GM03348 (cell line): ENCODE measurements at regions not wholly inside any gene's neighbourhood (a gene's known extent, or its start where the extent isn't known, plus 50 kb on each side); places are given as distances from the start of the nearest gene placed in this dataset.
"Not testable (repeated sequence)": the region's sequence is repeated elsewhere in the genome, so short reads cannot be mapped to it uniquely, and the experiment has no call there.

Source experiments
- DNase-seq: peaks from one replicate; pipeline ENCODE4 v3.0.0; 2012; ENCODE audit warnings: low spot score

DNA sequence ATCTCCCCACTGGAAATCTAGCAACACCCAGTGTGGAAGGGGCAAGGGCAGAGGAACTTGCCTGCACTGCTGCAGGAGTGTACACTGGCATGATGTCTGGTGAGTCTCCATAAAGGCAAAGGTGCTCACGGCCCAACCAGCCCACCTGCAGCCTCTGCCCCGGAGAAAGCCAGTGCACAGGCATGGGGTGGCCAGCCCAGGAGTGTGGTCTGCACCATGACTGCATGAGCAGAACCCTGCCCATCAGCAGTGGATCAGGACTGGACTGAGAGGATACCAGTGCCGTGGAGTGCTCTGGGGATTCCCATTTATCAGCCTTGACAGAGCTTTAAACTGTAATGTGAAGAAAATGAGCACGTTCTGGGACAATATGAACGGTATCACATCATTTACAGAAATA, 342.6 kb upstream of the HS6ST1 start:
- DNase-seq = no peak

DNA sequence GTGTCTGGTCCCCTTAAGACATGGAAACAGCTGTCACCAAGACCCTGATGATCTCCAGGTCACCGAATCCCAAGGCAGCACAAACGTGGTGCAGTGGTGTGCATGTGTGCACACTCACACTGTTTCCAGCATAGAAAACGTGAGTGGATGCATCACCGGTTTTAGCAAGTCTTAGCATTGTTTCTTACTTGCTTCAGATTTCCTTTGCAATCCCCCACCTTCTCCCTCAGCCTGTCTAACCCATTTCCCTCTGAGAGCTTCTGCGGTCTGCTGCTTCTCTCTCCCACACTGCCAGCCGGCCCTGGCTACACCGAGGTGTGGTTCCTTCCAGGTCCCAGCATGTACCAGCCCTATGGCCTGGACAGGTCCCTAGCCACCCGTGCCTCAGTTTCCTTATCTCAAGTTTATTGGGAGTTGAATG, 343.4 kb upstream of the HS6ST1 start:
- no peak for DNase-seq

DNA sequence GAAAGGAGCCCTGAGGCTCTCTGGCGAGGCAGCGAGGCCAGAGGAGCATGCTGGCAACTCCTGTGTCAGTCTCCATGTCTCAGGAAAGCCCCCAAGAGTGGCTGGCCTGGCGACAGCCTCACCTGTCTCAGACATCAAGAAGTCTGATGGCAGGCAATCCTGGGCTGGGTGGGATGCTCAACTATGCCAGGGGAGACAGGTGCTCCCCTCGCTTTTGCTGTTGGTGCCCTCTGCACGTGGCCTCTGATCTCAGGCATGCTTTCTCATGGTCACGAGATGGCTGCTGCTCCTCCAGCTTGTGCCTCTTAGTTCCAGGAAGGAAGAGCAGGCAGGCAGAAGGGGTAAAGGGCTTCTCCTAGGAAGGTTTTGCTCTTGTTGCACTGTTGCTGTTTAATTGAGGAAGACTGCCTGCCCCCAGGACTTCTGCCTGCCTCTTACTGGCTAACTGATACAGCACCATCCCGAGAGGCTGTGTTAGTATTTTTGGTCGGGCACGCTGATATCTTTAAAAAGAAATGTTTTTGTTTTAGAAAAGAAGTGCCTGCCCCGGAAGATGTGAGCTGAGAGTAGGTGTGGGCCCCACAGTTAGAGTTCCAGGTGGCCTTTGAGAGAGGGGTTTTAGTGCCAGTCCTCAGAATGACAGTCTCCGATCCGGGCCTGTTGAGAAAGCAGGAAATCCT, 344.8 kb upstream of the HS6ST1 start:
- DNase-seq = no peak

DNA sequence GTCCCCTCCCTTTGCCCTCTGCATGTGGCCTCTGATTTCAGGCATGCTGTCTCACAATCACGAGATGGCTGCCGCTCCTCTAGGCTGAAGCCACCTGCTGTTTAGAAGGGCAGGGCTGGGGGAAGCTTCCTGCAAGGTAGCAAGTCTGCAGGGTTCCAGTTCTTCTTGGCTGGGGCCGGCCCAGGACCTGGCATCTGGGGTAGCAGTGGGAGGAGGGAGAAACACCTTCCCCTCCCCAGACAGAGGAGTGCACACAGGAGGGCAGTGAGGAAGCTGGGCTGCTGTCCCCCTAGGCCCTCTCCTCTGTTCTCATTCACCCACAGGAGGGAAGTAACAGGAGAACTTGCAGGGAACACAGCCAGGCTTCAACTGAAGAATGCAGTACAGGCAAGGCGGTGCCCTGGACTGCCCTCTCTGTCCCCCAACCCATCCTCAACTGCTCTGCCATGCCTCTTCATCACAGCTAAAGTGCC, 345.9 kb upstream of the HS6ST1 start:
- no peak for DNase-seq

DNA sequence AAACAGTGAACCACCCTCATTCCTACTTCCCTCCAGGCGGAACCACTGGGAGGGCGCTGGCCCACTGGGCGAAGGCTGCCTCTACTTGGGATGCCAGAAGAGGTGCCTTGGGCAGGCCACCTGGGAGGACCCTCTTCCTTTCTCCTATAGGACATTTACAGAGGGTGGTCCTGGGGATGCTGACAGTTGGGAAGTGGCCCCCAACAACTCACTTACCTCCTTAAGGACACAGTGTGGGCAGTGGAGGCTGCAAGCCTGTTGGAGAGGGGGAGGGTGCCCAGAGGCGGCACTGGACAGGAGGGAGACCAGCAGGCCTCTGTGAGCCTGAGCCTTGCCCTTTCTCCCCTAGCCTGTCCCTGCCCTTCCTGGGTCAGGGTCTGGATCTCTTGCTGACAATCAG, 346.4 kb upstream of the HS6ST1 start:
- no peak for DNase-seq

DNA sequence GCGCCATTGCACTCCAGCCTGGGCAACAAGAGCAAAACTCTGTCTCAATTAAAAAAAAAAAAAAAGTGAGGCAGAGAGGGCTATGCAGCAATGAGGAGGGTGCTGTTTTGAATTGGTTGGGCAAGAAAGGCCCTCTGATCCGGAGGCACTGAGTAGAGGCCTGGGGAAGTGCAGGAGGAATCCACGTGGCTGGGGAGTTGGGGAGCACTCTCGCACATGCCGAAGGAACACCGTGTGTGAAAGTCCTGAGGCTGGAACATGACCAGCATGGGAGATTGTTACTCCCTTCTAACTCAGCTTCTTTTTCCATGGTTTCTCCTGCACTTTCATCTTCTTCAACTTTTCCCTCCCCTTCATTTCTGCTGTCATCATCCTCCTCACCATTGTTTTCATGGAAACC, 347.9 kb upstream of the HS6ST1 start:
- no peak for DNase-seq

DNA sequence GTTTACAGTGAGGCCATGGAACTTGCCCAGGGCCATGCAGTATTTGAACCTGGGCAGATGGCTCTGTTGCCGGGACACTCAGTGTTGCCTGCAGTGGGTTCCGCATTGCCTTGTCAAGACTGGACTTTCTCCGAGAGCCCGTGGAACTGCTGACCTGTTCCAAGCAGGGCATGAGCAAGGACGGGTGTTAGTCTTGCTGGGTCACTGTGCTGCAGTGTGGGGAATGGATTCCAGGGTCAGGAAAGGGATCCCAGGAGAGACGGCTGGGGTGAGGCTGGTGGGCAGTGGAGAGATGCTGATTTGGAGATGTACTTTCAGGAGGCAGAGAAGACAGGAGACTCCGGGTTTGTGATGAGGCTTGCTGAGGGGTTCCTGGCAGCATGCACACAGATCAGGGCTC, 348.7 kb upstream of the HS6ST1 start:
- no peak for DNase-seq

DNA sequence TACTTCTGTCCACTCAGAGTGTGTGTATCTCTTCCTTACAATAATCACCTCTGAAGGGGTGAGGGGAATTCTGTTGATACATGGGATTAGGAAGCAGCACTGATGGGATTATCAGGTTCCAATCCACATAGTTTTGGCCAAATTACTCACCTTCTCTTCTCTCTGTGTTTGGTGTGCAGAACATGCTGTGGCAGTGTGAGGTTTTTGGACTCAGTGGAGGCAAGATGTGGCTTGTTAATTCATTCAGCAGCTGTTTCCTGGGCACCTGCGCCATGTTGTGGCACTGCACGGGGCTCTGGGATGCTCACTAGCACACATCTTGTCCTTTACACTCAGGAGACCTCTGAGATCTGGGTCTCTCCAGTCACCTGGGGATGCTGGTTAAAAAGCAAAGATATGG, 350.3 kb upstream of the HS6ST1 start:
- DNase-seq = no peak

DNA sequence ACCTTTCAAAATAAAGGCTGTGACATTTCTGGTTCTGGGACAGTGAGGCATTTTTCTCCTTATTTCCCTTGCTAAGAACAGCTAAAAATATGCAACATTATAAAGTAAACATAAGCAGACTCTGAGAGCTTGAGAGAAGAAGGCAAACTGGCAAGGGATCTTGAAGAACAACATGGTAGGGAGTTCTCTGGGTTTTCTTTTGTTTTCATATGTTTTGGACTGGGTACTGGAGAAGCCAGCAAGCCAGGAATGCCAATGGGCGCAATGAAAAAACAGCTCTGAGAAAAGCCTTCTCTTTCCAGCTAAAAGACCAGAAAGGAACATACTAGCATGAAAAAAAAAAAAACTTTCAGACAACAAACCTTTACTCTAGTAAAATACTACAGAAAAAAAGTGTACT, 351.4 kb upstream of the HS6ST1 start:
- DNase-seq = no peak

DNA sequence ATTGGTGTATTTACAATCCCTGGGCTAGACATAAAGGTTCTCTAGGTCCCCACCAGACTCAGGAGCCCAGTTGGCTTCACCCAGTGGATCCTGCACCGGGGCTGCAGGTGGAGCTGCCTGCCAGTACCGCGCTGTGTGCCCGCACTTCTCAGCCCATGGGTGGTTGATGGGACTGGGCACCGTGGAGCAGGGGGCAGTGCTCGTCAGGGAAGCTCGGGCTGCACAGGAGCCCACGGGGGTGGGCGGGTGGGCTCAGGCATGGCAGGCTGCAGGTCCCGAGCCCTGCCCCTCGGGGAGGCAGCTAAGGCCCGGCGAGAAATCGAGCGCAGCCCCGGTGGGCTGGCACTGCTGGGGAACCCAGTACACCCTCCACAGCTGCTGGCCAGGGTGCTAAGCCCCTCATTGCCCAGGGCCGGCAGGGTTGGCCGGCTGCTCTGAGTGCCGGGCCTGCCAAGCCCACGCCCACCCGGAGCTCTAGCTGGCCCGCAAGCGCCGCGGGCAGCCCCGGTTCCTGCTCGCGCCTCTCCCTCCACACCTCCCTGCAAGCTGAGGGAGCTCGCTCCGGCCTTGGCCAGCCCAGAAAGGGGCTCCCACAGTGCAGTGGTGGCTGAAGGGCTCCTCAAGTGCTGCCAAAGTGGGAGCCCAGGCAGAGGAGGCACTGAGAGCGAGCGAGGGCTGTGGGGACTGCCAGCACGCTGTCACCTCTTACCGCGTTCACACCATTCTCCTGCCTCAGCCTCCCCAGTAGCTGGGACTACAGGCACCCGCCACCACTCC, 353.5 kb upstream of the HS6ST1 start:
- DNase-seq = not testable (repeated sequence)

DNA sequence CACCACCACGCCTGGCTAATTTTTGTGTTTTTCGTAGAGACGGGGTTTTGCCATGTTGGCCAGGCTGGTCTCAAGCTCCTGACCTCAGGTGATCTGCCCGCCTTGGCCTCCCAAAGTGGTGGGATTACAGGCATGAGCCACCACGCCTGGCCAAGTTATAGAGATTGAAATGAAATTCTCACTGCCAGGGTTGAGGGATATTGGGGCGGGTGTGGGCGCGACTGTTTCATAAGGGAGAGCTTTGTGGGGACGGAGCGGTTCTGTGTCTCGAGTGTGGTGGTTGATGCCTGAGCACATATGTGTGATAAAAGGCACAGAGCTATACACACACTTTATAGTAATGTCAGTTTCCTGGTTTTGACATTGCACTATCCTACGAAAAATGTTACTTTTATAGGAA, 361.0 kb upstream of the HS6ST1 start:
- DNase-seq = not testable (repeated sequence)

DNA sequence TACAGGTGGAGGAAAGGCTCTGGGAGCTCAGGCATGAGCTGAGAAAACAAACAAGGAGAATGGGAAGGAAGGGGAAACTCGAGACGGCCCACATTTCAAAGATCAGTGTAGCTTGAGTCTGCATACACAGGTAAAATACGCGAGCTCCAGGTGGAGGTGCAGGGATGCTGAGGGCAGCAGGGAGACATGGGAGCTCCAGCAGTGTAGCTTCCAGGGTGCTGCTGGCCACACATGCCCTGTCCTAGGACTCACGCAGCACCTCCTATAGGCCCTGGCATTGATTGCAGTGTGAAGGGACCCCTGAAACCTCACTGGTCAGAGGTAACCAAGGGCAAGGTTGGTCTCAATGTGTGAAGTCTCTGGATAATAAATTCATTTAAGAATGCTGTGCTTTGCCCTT, 362.8 kb upstream of the HS6ST1 start:
- DNase-seq = no peak

DNA sequence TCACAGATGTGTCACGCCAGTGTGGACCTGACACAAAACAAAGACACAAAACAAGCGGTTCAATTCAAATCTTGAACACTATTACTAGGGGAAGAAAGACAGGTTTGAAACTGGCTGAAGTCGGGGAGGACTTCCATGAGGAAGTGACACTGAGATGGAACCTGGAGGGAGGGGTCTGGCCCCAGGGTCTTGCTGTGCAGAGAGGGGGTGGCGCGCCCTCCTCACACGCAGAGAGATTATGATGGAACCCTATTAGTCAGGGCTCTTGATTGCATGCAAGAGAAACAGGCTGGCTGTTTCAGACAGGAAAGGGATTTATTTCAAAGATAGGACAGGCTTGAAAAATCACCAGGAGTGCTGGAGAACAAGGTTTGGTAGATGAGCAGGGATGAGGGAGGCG, 363.6 kb upstream of the HS6ST1 start:
- no peak for DNase-seq

DNA sequence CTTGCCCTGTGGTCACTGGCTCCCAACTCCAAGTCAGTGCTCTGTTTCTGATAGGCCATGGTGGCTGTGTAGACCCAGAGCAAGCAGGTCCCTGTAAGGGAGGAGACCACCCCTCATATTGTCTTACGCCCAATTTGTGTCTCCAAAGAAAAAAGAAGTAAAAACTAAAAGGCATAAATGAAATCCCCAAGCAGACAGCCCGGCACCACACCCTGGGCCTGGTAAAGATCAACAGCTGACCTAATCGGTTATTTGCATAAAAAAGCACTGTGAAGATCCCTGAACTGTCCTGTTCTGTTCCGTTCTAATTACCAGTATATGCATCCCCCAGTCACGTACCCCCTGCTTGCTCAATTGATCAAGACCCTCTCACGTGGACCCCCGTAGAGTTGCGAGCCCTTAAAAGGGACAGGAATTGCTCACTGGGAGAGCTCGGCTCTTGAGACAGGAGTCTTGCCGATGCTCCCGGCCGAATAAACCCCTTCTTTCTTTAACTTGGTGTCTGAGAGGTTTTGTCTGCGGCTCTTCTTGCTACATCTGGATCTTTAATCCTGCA, 364.1 kb upstream of the HS6ST1 start:
- DNase-seq = no peak

DNA sequence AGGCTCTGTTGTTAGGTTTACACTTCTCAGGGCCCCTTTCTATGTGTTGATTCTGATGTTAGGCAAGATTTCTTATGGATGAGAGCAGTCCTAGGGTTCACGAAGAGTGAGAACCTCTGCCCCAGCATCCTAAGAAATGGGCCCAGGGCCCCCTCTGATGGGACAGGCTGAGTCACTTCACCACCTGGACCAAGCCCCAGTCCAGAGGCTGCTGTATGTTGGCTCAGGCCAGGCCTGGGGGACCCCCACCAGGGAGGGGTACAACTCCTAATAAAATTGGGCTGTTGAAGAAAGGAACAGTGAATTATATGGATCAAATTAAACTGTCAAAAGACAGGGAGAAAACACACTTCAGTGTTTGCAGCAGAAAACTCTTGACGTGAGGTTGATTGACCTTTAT, 365.9 kb upstream of the HS6ST1 start:
- DNase-seq = no peak

DNA sequence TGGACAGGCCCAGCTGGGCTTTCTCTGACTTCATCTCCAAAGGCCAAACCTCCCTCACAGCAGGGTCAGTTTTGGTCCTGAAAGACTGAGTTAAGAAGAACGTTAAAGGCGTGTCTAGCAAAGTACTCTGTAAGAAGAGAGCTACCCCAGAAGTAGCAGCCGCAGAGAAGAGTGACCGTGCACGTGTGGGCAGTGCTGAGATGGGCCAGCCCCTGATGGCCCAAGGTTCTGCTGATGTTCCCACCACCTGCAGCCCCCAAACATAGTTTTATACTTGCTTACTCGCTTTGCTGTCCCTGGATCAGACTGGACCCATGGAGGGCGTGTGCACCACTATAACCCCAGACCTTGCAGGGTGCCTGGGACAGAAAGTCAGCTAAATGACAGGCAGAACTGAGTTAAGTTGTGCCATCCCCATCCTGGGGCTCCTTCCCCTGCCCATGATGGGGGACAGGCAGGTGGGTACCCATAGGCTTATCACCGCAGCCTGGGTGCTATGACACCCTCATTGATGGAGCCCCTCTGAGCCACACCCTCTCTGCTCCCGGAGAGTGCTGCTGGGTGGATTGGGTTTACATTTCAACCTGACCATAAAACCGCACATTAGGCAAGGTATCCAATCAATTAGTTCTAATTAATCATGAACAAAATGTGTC, 367.3 kb upstream of the HS6ST1 start:
- no peak for DNase-seq

DNA sequence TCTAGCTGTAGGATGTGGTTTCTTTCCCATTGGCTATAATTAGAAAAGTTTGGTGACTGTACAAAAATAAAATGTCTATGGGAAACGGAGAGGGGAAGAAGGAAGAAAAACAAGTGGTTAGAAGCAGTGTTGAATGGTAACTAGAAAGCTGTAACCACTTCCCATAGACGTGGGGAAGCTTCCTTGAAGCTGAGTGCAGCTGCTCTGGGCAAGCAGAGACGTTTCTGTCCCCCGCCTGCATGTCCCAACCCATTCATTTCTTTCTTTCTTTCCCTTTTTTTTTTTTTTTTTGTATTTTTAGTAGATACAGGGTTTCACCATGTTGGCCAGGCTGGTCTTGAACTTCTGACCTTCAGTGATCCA, 367.8 kb upstream of the HS6ST1 start:
- no peak for DNase-seq

DNA sequence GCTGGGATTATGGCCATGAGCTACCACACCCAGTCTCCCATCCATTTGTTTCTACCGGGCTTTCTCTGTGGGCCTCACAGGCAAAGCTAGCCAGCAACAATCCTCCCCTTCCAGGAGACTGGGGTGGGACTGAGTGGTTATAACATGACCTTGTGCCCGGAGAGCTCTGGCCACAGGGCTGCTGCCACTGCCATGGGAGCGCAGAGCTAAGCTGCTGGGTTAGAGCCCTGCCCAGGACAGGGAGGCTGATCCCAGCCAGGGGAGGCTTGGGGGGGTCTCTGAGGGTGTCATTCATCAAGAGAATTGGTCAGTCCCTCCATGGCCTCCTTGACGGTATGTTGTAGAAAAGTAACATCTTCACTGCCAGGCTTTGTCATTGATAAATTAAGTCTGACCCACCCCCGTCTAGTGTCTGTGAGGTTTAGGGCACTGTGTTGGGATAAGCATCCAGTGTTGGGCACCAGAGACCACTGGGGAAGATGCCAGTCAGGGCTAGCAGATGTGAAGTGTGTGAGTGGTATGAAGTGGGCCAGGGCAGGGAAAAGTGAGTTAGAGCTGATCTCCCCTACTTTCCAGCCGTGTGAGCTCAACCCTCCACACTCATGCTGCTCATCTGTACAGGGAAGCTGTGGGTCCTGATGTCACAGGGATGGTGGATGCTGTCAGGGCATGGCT, 368.4 kb upstream of the HS6ST1 start:
- DNase-seq = no peak

DNA sequence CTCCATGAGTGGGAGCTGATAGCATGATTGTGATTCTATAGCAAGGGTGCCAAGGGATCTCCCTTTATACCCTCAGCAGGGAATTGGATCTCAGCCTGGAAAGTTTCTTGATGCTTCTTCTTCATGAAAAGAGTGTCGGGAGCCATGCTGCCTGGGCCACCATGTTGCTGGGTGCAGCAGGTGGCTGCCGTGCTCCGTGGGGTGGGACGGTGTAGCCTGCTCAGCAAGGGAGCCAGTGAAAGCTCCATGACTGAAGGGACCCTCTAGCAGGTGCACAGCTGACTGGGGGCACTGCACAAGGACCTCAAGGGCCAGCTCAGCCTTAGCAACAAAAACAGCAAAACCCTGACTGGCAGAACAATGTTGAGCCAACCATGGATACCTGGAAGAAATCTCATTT, 368.9 kb upstream of the HS6ST1 start:
- DNase-seq = no peak

DNA sequence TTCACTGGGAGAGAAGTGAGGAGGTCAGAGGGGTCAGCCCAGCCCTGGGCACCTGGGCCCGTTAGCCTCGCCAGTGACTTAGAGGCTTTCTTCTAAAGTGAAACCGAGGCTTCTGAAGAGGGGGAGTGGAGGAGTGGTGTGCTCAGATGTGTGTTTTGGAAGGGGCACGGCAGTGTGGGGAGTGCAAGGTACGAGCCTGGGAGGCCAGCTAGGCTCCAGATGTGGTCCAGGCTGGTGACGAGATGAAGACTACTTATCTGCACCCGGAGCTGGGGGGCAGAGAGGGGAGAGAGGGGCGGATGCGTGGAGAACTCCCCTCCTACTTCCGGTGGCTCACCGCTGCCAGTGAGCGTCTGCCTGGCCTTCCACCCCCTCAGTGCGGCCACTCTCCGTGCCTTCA, 371.3 kb upstream of the HS6ST1 start:
- DNase-seq = no peak

DNA sequence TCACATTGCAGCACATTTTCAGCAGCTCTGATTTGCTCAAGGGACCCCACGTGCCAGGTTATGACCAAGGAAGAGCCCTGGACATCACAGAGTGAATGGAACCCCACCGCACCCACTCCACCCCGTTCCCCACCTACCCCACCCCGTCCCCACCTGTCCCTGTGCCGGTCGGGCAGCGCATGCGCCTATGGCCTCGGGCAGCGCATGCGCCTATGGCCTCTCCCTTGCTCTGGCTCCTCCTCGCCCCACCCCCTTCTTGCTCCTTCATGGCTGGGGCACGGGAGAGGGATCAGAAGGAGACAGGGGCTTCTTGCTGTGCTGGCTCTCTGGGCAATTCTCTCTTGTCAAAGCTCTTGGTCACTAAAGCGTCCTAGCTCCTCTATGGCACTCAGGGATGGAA, 371.8 kb upstream of the HS6ST1 start:
- no peak for DNase-seq

DNA sequence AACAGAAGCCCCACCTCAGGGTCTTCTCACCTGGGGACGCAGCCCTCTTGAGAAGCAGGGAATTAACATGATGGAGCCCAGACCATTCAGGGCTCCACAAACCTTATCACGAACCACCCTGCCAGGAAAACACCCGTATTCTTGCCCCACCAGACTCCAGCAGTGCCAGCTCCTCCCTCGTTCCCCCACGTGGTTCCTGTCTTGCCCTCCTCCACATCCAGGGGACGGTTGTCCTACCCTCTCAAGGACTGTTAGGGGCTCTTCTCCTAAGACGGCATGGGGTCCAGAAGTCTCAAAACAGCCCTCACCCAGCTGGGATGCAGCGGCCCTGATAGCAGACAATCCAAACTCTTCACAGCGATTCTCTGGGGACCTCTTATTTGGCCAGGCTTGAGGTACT, 372.2 kb upstream of the HS6ST1 start:
- DNase-seq = no peak

DNA sequence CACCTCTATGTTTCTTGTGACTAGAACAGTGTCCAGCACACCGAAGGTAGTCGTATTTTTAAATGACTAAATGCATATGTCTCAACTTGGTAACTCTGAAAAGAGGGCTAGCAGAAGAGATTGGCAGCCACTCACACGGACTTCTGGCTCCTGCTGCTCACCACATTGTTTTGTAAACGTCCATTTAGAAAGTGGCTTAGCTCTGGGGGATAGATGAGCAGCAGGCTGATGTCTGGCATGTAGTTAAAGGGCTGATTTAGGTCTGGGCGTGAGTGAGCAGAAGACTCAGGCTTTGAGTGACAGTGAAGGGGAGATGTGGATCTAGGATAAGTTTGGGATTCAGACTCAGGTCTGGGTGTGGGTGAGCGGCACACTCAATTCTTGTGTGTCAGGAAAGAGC, 372.9 kb upstream of the HS6ST1 start:
- DNase-seq = no peak
